GM20000 (cell line): ENCODE measurements at regions not wholly inside any gene's neighbourhood (a gene's known extent, or its start where the extent isn't known, plus 50 kb on each side); places are given as distances from the start of the nearest gene placed in this dataset.

Experiments used
- DNase-seq: peaks from one replicate; pipeline ENCODE4 v3.0.0; 2012; ENCODE audit warnings: low spot score
- CTCF ChIP-seq: IDR thresholded peaks from 2 replicates; pipeline ENCODE4 v1.5.1; 2012; ENCODE audit warnings: mild to moderate bottlenecking, control low read depth; ENCODE audit errors: extremely low read depth, missing control alignments

- no peak for DNase-seq
- no peak for TF ChIP-seq CTCF
Measured at GRCh38 chr22:26952004-26952403, 294.6 kb downstream of the MIAT start.

GRCh38 chr22:26952451-26953011, 295.1 kb downstream of the MIAT start:
- DNase-seq: no peak
- no peak for TF ChIP-seq CTCF

- no peak for DNase-seq
- no peak for TF ChIP-seq CTCF
Measured at GRCh38 chr22:26953012-26953883, 295.9 kb downstream of the MIAT start.

GRCh38 chr22:26956371-26956770, 299.0 kb downstream of the MIAT start:
- no peak for DNase-seq
- TF ChIP-seq CTCF: no peak

GRCh38 chr22:26957176-26957575, 299.8 kb downstream of the MIAT start:
- no peak for DNase-seq
- TF ChIP-seq CTCF: no peak

GRCh38 chr22:26957897-26958296, 300.5 kb downstream of the MIAT start:
- no peak for DNase-seq
- no peak for TF ChIP-seq CTCF

GRCh38 chr22:26958378-26958777, 301.0 kb downstream of the MIAT start:
- no peak for TF ChIP-seq CTCF
- no peak for DNase-seq
